ENCODE measurements at regions not wholly inside any gene's neighbourhood (a gene's known extent, or its start where the extent isn't known, plus 50 kb on each side); places are given as distances from the start of the nearest gene placed in this dataset.

DNA sequence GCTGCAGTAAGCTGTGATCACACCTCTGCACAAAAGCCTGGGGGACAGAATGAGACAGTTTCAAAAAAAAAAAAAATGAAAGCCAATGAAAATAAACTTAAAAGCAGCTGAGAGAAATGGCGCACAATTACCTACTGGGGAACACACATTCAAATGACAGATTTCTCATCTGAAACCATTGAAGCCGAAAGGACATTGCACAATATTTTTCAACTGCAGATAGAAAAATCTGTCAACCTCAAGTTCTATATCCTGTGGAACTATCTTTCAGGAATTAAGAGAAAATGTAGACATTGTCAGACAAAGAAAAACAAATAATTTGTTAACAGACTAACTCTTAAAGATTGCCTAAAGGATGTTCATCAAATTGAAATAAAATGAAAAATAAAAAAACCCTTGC lies 442.8 kb downstream of the MATN1 start:
- DNase-seq = no peak

DNA sequence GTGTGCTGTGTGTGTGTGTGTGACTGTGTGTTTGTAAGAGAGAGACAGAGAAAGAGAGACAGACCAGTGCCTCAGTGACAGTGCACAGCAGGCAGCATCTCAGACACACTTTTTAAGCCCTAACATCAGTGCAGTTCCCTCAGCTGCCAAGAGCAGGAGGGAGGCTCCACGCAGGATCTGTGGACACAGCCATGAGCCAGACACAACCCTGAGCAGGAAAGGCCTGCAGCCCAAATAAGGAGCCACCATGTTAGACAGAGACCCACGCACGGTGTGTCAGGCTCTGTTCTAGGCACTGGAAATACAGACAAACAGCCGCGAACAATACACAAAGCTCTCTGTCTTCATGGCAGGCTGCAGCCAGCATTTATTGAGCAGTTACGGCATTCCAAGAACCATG lies 445.5 kb downstream of the MATN1 start:
- no peak for DNase-seq

GRCh38 chr1:30277415-30277814 lies 446.0 kb downstream of the MATN1 start:
- DNase-seq = no peak

DNA sequence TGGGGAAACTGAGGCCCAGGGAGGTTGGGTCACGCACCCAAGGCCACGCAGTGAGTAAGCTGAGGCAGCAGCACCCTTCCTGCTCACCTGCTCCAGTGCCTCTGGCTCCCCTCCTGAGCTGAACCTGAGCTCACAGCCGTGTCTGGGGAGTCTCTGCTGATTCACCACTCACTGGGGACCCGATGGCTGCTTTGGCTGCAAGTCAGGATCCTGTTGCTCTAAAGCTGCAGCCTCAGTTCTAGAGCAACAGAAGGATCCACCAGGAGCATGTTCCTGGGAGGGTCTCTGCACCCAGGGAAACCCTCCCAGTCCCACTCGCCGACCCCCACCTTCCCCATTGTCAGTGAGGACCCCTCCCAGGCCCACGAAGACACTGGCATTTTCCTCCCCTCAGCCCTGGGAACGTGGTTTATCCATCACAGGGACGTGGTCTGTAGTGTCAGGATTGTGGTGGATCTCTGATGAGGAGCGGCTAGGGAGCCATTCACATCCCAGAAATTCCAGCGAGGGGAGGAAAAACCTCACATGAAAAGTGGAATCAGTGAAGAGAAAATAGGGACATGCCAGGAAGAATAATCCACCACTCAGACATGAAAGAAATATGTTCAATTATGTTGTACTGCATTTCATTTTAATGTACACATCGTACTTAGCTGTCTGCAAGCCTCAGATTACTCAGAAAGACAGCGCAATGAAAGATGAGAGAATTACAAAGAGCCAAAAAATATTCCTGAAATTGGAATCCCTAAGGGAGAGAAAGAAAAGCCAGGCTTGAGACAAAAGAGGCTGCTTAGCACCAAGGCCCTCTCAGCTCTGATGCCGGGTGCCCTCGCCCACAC lies 447.2 kb downstream of the MATN1 start:
- DNase-seq = no peak

GRCh38 chr1:30274976-30275621 lies 448.3 kb downstream of the MATN1 start:
- no peak for DNase-seq

DNA sequence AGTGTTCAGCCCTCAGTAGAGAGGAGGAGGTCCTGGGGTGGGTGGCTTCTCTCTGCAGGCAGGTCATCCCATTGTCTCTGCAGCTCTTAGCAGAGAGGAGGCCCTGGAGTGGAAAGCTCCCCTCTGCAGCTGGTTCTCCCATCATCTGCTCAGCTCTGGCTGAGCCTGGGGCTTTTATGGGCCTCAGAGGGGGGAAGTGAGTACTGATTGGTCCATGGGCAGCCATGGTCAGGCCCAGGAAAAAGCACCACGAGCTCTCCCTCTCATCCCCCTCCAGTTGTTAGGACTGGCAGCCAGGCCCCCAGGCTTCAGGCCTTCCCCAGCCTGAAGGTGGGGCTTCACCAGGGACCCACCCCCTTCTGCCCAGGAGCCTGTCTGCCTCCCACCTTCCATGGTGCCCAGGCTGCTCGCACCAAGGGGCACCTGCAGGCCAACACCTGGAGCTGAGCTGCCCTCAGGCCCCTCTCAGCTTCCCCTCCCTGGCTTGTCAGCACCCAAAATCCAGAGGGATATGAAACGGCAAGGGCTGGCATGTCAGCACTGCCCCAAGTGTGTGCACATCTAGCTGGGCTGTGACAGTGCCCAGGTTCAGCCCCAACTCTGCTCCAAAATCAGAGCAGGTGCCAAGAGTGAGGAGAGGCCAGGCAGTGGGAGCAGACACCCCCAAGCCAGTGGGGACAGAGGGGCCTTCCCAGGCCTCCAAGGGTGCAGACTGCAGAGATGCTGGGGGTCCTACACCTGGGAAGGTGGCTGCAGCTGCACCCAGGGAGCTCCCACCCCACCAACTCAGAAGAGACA lies 449.0 kb downstream of the MATN1 start:
- DNase-seq = no peak

GRCh38 chr1:30273456-30273855 lies 449.9 kb downstream of the MATN1 start:
- DNase-seq = no peak

DNA sequence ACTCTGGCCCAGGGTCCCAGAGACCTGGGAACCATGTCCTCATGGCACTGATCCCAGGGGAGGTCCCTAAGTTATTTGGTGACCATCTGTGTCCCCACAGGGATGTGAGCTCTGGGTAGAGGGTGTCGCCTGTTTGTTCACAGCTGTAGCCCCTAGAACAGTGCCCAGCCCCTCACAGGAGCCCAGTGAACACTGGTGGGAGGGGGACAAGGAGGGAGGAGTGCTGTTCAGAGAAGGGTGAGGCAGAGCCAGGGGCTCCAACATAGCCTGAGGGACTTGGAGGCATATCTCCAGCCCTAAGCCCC lies 450.4 kb downstream of the MATN1 start:
- no peak for DNase-seq

DNA sequence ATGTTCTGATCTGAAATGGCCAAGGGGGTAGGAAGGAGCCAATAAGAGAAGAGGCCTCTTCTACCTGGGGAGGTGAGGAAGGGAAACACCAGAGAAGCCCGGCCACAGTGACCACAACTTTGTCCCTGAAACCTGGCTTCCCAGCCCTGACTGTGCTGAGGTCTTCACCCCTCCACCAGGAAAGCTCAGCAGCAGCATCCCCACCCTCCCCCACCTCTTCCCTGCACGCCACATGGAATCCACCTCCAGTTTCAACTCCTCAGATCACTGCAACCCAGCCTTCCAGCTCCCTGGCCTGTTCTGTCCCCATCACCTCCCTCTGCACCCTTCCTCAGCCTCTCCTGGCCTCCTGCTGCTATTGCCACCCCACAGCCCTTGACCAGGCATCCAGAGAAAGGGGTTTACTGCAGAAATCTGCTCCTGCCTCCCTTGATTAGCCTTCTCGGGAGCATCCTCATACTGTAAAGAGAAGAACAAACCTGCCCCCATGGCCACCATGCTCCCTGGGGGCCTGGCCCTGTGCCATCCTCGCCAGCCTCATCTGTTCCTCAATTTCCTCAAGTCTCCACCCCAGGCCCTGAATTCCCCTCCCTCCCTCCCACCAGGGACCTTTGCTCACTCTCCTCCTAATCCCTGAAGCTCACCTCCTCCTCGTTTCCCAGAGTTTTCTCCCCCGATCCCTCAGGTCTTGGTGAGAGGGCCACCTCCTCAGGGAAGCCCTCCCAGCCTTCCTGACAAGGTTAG lies 450.9 kb downstream of the MATN1 start:
- DNase-seq = no peak

- no peak for DNase-seq
Measured at GRCh38 chr1:30271401-30272276, 451.7 kb downstream of the MATN1 start.

- DNase-seq = no peak
Measured at GRCh38 chr1:30270461-30270860, 452.9 kb downstream of the MATN1 start.

GRCh38 chr1:30268923-30269666 lies 454.3 kb downstream of the MATN1 start:
- DNase-seq = no peak

DNA sequence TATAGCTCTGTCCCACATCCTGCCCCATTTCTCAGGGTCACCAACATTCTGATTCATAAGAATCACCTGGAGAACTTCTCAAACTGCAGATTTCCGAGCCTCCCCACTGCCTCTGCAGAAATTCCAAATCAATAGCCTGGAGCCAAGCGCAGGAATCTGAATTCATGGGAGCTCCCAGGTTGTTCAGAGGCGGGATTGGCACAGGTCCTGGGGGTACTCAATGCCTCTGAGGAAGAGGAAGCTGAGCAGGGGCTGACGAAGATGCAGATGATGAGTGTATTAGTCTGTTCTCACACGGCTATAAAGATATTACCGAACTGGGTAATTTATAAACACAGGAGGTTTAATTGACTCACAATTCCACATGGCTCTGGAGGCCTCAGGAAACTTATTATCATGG lies 455.5 kb downstream of the MATN1 start:
- no peak for DNase-seq

DNA sequence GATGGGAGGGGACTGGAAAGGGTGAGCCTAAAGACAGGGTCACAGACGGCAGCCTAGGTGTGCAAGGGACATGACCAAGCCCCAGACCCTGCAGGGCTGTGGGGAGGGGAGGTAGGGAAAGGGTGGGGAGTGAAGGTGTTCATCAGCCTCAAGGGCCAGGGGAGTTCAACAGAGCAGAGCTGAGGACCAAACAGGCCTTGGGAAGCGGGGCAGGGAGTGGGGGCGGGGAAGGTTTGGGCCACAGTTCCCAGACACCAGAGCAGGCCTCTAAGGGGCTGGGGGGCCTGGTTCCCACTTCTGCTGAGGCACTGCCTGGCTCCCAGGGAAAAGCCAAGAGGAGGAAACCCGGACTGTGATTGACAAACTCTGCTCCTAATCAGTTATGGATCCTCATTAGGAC lies 456.3 kb downstream of the MATN1 start:
- no peak for DNase-seq

DNA sequence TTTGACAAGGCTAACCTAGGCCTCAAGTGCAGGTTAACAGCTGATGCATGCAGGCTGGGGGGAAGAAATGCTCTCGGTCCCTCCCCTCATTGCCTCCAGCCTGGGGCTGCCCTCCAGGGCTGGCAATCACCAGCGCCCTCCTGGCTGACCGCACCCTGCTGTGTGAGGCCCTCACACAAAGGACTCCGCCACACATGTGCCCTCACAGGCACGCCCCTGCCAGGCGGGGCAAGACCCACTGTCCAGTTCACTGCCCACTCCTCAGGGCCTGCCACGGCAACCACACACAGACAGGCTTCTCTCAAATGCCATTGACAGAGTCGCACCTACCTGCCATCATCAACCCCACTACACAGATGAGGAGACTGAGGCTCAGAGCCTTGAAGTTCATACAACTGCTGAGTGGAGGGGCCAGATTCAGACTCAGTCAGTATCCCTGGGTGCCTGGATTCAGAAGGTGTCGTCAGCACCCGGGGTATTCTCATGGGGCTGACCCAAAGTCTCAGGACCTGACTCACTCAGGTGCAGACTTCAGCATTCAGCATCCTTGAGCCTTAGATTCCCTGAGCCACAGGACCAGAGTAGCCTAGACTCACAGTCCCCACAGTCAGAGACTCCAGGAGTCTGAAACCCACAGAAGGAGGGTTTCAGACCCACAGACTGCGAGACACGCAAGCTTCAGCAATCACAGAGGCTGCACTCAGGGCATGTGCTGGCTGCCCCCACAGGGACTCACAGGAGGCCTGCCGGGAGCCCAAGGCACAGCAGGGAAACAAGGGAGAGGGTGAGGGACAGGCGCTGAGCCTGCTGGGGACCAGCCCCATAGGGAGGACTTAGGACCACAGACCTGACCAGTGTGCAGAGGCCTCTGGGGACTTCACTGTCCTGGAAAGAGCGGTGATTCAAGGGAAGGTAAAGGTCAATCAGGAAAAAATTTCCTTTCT lies 458.0 kb downstream of the MATN1 start:
- no peak for DNase-seq

- no peak for DNase-seq
Measured at GRCh38 chr1:30264672-30265025, 458.7 kb downstream of the MATN1 start.

- DNase-seq = no peak
Measured at GRCh38 chr1:30263888-30264671, 459.3 kb downstream of the MATN1 start.

DNA sequence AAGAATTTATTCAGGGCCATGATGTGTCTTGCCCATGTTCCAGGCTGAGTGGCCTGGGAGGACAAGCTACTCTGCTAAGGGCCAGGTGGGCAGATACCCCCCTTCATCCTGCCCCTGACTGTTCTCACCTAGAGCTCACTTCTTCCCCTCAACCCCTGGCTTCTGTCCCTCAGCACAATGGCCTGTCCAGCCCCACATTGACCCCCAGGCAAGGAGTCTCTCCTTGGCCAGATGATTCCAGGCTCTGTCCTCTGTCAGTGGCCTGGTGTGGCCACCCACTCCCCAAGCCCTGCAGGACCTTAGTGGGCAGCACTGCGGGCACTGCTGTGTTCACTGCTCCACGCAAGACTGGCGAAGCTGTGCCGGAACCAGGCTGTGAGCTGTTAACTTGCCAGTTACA lies 460.0 kb downstream of the MATN1 start:
- DNase-seq = no peak

DNA sequence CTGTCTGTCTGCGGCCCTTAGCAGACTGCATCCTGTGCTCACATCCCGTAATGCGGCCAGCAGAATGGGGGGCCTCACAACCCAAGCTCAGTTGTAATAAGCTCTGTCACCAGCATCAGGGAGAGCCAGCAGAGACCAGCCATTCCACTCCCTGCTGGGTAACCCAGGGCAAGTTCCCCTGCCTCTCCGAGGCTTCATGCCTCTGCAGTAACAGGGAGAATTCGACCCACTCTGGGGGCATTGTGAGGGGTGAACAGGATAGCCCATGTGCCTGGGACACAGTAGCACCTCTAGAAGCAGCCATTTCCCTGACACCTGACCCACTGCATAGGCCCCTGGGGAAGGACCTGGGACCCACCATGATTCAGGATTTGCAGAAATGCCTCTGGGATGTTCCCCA lies 461.2 kb downstream of the MATN1 start:
- DNase-seq = no peak

DNA sequence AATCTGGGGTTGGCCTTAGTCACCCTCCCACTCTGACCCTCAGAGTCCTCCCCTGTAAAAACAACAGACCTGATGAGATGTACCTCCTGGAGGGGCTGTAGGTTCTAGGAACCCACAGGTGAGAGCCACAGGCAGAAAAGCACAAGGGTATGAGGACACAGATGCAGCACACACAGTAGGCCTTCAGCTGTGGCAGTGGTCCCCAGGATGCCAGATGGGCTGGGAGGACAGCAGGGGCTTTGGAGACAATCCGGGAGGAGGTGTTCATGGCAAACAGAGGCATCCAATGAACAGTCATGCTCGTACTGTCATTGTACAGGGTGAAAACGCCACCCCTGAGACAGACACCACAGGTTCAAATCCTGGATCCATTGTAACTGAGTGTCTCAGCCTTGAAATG lies 463.1 kb downstream of the MATN1 start:
- no peak for DNase-seq
